ENCODE measurements at regions not wholly inside any gene's neighbourhood (a gene's known extent, or its start where the extent isn't known, plus 50 kb on each side); places are given as distances from the start of the nearest gene placed in this dataset.

DNA sequence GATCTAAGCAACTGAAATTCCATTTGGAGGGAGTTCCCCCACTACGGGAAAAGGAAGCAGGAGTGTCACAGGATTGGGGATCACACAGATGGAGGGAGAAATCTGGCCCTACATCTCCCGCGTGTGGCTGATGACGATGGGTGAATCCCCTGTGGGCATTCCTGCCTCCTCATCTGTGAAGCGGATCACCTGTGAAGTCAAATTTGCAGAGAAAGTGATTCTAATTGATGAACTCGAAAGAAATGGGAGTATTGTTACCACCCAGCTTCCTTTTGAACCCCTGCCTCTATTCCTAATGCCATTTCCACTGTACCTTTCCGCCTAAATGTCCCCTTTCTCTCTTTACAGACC is 92.0 kb downstream of the CMPK2 start:
- DNase-seq (ENCODE audit: low read depth in 2 of 2) = no peak

DNA sequence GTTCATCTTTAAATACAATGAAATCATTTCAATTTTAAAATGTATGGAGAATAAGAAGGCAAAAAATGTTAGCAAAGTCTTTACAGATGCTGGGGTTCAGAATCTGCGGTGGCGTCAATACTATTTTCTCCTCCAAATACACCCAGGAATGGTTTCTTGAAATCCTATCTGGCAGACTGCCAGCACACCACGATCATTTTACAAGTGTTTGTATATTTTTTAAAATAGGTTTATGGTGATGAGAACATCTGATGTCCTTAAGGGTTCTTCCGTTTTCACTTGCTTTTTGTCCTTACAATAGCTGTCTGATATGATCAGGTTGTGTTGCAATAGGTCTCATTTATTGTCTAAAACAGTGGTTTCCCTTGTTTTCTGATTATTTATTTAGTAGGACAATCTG is 89.6 kb downstream of the CMPK2 start:
- DNase-seq (ENCODE audit: low read depth in 2 of 2) = no peak

DNA sequence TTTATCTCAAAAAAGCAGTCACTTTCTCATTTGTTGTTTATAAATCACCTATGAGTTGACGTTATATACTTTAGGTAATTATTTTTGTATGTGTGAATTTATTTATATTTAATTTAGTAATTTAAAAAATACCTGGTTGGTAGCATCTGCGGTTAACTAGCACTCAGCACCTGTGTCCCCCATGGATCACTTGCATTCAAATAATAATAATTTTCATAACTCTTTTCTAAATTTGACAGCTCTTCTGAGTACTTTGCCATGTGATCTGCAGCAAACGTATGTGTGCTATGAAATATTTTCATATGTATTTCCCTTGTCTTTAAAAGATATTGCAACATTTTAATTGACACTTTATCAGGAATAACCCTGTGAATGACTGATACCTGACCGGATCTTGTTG is 88.1 kb downstream of the CMPK2 start:
- no peak for DNase-seq (ENCODE audit: low read depth in 2 of 2)

DNA sequence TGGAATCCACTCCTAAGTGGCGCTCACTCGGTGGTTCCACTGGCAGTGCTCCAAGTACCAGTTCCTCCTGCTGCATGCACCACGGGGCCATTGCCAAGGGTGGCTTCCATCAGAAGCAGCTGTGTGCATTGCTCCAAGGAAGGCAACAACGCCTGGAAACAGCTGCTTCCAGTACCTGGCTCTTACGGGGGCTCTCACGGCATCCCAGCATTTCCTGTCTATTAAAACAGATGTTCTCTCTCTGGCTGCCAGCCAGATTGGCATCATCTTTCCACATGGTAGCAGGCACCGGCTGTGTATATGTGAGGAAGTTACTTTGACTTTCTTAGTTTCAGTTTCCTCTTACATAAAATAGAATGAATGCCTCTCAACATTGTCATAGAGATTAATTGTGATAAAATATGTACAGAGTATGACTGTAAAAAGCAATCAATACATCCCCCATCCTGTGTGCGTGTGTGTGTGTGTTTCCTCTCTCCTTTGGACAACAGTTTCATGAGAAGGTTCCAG is 84.9 kb downstream of the CMPK2 start:
- no peak for DNase-seq (ENCODE audit: low read depth in 2 of 2)

DNA sequence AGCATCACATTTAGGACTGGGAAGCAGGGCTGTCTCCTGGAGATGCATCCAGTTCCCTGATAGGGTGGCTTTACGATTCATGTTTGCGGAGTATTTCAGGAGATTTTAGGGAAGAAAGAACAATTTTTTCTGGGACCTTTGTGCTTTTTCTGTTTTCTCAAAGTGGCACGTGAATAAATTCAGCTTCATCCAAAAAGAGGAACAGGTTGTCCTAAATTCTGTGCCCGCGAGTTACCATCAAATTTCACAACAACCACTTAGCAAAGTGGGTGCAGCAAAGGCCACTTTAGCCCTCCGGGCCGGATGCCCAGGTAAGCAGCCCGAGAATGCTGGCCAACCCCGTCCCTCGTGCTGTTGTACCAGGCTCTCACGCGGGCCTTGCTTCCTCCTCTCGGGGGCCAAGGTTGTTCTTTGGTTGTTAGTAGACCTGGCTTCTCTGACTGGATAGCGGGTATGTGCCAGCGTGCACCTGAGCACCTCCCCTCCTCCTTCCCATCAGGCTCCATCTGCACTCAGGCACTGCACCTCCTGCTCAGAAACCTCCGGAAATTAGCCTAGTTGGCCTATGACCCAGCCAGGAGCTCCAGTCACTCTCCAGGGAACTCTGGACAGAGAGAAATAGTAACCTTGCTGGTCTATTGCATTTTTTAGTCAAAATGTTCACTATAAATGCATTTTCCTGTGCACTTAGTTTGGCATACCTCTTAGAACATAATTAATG is 83.0 kb downstream of the CMPK2 start:
- no peak for DNase-seq (ENCODE audit: low read depth in 2 of 2)

DNA sequence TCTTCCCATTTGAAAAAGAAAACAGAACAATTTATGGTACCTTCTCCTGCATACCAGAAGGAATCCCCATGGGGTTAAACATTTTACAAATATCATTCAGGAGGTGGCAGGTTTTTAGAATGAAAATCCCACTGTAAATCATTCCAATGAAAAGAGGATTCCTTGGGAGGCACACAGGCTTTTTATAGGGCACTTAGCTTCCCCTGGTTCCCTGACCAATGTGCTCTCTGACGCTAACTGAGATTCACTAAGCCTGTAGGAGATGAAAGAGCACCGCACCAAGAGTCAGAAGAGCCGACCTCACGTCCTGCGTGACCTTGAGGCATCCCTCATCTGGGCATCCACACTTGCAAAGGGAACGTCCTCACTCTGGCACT is 82.5 kb downstream of the CMPK2 start:
- DNase-seq (ENCODE audit: low read depth in 2 of 2) = no peak

DNA sequence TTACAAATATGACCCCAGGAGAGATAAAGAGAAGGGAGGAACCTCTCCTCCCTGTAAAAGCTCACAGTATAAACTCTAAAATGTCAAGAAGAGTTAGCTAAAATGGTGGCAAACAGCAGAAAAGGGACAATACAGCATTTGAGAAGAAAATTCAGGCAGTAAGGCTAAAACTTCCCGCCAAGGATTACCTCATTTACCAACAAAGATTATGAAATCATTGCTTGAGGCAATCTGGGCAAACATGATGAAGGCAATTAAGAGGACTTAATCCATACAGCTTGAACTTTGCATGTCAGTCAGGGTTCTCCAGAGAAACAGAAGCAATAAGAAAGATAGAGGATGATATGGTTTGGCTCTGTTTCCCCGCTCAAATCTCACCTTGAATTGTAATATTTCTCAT is 81.4 kb downstream of the CMPK2 start:
- DNase-seq (ENCODE audit: low read depth in 2 of 2) = no peak

DNA sequence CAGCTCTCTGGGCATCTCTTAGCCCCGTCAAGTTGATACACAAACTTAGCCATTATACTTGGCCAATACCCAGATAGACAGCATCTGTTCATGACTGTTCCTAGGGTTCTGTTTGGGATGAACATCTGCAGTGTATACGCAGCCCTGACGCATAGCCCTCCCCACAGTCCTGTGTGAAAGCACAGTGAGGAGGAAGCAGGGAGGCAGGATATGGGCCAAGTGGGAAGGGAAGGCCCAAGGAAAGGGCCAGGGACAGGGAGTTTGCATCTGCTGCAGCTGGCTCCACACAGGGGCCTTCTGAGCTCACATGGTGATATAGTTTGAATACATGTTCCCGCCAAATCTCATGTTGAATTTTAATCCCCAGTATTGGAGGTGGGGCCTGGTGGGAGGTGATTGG is 80.2 kb downstream of the CMPK2 start:
- DNase-seq (ENCODE audit: low read depth in 2 of 2) = no peak

- no peak for DNase-seq (ENCODE audit: low read depth in 2 of 2)
Observed at GRCh38 chr2:6787376-6787775, 78.3 kb downstream of the CMPK2 start.

DNA sequence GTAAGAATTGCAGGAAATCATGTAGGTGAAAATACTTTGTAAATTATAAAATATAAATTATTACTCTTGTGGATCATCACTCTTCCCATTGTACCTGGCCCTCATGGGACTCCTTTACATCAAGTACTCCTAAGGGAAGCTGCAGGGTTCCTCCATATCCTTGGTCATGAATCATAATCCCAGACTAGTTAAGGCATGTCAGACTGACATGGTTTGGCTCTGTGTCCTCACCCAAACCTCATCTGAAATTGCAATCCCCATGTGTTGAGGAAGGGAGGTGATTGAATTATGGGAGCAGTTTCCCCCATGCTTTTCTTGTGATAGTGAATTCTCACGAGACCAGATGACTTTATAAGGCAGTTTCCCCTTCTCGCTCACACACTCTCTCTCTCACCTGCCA is 77.1 kb downstream of the CMPK2 start:
- no peak for DNase-seq (ENCODE audit: low read depth in 2 of 2)

DNA sequence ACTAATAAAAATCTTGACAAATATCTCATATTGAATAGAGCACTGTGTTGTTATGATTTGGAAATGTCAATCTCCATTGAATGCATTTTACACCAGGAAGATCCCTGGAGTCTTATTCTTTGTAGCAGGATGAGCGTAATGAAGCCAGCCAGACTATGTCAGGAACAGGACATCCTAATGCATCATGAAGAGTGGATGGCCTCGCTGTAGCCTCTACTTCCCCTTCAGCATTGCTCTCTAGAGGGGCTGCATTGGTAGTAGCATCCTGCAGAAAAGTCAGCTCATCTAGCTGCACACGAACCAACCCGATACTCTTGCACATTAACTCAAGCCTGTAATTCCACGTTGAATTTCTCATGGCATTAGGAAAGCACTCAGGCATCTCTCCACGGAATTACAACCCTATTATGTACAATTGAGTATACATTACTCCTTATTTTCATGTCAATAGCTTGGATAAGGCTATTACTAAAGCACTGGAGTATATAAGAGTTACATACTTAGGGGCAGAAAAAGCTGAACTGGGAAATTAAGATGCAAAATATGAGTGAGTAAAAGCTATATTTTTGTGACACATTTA is 76.1 kb downstream of the CMPK2 start:
- DNase-seq (ENCODE audit: low read depth in 2 of 2) = no peak

- no peak for DNase-seq (ENCODE audit: low read depth in 2 of 2)
Observed at GRCh38 chr2:6791682-6792081, 74.0 kb downstream of the CMPK2 start.

DNA sequence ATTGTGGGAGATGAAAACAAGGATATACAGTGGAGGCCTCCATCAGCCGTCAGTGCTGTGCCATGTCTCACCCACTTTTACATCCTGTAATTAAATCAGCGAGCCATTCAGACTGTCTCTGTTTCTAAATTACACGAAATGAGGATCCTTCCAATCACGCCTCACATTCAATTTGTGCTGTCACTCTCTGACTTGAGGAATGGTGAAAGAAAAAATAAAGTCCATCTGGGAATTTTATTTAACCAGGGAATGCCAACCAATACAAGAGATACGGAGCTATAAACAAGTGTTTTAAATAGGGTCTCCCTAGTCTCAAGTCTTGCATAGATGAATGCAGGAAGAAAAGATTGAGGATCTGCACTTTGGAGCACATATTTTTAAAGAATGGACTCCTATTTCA is 72.8 kb downstream of the CMPK2 start:
- DNase-seq (ENCODE audit: low read depth in 2 of 2) = no peak

DNA sequence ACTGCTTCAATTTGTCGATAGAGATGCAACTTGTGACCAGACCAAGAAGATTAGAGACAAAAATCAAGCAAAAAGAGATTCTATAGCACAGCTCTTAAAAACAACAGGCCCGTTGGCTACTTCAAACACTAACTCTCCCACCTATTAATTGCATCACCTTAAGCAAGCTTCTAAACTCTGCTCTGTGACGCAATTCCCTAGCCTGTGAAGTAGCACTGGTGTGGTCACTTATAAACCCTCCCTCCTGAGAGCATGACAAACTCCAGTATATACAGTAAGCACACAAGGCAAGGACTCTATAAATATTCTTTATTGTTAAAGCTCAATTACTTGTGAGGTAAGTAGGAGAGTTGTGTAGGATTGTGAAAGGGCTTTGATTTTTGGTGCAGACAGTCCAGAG is 72.3 kb downstream of the CMPK2 start:
- no peak for DNase-seq (ENCODE audit: low read depth in 2 of 2)

DNA sequence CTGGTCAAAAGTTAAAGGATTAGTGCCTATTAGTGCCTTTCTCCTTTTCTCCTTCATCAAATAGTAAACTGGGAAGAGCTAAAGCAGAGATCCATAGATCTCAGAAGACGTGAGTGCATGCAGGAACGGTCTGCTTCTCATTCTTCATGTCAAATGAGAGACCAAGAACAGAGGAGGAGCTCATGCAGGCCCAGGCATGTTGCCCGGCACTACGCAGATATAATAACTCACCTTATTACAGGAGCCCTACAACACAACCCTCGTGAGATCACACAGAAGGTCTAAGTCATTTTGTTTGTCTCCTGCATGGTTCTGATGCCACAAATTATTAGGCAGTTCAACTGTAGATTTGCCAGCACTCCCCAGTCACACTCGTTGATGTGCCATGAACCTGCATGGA is 71.8 kb downstream of the CMPK2 start:
- no peak for DNase-seq (ENCODE audit: low read depth in 2 of 2)

DNA sequence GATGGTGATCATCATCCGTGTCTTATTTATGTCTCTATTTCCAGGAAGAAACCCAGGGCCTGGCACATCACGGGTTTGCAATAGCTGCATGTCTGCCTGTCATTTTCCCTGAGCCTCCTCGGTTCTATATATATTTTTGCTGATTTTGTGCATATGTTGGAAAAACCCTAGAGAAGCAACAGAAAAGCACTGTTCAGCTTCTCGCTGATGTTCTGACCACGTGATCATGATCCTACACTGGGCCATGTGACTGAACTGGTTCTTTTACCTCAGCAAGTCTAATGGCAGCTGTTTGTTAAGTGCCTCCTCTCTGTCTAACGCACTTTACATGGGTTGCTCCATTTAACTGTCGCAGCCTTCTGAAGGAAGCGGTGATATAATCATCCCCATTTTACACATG is 71.3 kb downstream of the CMPK2 start:
- no peak for DNase-seq (ENCODE audit: low read depth in 2 of 2)
